Activated CD4-positive, alpha-beta T cell treated with anti-CD3 and anti-CD28 coated beads, Interleukin-2, Interleukin-4, amounts not matched to agents 100 ng/mL and 50 ng/mL, durations not matched to agents 16 hours and 8 hours (primary cell): ENCODE measurements at regions not wholly inside any gene's neighbourhood (a gene's known extent, or its start where the extent isn't known, plus 50 kb on each side); places are given as distances from the start of the nearest gene placed in this dataset.
"Not testable (repeated sequence)": the region's sequence is repeated elsewhere in the genome, so short reads cannot be mapped to it uniquely, and the experiment has no call there.

Experiments
- DNase-seq: peaks from one replicate; pipeline ENCODE4 v3.0.0-alpha.2; 2020; ENCODE audit warnings: low spot score

DNA sequence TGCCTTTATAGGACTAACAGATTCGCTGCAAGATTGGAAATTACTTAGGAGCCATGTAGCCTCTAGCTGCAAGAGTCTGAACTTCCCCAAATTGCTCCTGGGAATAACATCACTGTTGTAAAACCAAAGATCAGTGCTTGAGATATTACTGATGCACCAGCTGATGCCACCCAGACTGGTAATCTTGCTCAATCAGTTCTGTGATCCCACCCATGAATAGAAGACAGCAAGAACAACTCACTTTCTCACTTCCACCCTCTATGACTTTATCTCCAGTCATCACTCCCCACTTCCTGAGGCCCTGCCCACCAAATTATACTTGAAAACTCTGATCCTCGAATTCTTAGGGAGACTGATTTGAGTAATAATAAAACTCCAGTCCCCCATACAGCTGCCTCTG, 1011.1 kb downstream of the PLA2G4A start:
- DNase-seq = no peak

DNA sequence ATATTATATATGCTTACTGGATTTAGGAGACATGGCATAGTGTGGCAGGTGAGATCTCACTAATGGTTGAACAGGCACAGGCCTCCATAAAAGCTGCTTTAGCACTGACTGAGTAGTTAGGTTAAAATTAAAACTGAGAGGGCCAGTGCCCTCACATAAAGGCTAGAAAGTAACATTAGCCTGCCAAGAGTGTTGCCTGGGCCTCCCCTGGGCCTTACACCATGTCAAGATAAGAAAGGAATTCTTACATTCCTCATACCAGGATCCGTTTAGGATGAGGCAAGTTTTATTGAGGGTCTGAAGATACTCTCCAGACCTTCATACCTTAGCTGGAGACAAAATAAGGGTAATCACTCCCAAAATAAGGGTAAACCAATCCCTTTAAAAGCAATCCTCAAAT, 1011.8 kb downstream of the PLA2G4A start:
- DNase-seq = no peak

DNA sequence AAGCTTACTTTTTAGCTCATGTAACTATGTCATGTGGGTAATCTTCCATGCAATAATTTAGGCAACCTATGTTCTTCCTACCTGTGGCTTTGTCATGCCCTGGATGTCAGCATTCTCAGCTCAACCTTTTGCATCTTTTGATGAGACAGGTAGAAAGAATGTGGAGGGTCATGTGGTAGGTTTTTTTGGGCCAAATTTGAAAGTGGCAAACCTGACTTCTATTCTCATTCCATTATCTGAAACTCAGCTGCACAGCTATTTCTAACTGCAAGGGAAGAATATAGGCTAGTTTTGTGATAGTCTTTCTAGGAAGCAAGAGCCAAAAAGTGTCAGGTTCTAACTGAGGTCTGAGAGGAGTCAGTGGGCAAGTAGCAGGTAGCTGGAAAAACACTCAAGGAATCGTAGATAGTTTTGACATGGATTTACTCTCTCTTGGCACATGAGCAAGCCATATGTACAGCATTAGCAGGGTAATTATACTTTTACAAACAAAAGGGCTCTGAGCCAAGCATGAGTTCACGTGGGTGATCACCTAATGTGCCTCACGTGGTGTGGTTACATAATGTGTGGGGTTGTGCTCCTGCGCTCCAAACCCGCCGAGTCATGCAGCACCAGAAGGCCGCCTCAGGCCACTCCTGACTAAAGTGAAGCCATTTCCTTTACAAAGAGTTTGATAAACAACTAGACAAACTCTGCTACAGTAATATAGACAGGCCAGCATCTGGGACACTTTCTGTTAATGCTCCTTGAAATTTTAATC, 1013.8 kb downstream of the PLA2G4A start:
- no peak for DNase-seq

DNA sequence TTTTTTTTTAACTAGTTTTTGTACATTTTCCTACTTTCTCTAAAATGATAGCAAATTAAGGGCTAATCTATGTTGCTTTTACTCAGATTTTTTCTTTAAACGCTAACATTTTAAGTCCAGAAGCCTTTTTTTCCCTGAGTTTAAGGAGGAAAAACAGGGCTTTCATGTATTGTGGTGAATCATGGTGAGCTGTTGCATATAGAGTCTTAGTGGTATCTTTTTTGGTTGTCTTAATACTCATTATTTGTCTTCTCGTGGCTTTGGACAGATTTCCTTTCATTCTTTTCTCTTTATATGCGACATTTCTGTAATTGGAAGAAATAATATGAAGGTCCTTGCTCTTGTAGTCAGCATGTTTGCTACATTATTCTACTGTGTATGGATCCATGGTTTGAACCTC, 1015.6 kb downstream of the PLA2G4A start:
- DNase-seq = no peak

- no peak for DNase-seq
Measured at GRCh38 chr1:187847531-187847930, 1018.8 kb downstream of the PLA2G4A start.

- no peak for DNase-seq
Measured at GRCh38 chr1:187848321-187848720, 1019.6 kb downstream of the PLA2G4A start.

DNA sequence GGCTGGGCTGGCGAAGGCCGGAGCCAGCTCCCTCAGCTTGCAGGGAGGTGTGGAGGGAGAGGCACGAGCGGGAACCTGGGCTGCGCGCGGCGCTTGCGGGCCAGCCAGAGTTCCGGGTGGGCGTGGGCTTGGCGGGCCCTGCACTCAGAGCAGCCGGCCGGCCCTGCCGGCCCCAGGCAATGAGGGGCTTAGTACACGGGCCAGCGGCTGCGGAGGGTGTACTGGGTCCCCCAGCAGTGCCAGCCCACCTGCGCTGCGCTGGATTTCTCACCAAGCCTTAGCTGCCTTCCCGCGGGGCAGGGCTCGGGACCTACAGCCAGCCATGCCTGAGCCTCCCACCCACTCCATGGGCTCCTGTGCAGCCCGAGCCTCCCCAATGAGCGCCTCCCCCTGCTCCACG, 1021.4 kb downstream of the PLA2G4A start:
- not testable (repeated sequence) for DNase-seq

DNA sequence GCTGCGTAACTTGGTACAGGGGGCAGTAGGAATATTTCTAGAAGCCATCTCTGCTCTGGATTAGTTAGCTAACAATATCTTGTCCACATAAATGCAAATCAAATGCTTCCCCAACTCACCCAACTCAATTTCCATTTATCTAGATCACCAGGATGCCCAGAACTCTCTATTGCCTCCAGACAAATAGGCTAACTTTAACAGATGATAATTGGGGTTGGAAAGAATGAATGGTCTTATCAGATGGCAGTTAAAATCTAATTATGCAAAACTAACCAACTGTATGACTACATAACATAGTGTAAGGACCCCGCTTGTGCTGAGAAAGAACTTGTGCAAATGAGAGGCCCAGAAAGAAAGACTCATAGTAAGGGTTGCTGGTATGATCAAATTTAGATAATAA, 1024.8 kb downstream of the PLA2G4A start:
- DNase-seq = no peak

DNA sequence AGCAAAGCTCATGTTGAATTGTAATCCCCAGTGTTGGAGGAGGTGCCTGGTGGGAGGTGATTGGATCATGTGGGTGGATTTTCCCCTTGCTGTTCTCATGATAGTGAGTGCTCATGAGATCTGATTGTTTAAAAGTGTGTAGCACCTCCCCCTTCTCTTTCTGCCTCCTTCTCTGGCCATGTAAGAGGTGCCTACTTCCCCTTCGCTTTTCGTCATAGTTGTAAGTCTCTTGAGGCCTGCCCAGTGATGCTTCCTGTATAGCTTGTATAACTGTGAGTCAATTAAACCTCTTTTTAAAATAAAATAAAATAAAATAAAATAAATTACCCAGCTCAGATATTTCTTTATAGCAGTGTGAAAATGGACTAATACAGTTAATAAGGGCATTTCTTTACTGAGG, 1025.7 kb downstream of the PLA2G4A start:
- no peak for DNase-seq

- no peak for DNase-seq
Measured at GRCh38 chr1:187862506-187862905, 1033.8 kb downstream of the PLA2G4A start.

DNA sequence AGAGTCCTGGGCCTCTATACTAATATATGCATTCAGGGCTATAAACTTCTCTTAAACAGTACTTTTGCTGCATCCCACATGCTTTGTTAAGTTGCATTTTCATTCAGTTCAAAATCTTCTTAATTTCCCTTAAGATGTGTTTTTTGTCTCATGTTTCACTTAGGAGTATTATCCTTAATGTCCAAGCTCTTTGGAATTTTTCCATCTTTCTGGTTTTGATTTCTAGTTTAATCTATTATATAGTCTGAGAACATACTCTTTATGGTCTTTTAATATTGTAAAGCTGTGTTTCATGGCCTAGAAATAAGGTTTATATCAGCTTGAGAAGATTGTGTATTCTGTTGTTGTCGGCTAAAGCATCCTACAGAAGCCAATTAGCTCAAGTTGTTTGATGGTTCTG, 1041.8 kb downstream of the PLA2G4A start:
- no peak for DNase-seq

GRCh38 chr1:187871177-187871845, 1042.6 kb downstream of the PLA2G4A start:
- no peak for DNase-seq

DNA sequence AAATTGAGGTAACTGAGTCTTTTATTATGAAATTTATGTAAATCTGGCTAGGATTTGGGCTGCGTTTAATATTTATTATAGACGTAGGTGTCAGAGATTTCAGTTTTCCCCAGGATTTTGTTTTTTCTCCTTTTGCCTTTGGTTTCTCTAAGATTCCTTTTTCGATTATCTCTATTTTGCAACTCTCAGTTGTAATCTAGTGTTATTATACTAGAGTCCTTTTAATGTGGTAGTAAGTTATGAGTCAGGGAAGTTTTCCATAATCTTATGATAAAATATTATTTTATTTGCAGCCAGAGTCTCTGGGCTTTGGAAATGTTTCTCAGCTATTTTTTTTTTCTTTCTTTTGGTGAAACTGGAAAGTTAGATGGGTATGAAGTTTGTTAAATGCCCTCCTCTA, 1043.8 kb downstream of the PLA2G4A start:
- no peak for DNase-seq

GRCh38 chr1:187873126-187873525, 1044.4 kb downstream of the PLA2G4A start:
- no peak for DNase-seq

DNA sequence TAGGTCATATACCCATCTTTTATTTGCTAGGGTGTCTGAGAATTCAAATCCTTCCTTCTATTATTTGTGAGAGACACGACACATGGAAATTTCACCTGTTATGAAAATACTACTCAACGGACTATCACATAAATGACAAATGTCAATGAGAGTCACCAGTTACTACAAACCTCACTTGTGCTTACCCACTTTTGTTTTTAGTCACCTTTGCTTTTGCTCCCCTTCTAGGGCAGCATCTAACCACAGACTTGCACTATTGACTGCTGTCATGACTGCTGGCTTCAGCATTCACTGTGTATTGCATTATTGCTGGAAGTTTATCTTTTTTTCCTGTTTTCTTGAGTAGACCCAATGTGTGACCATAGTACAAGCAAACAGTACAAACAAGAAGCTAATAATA, 1048.0 kb downstream of the PLA2G4A start:
- peak; percentile 1 for DNase-seq

- DNase-seq = no peak
Measured at GRCh38 chr1:187877220-187877619, 1048.5 kb downstream of the PLA2G4A start.

GRCh38 chr1:187878883-187879282, 1050.1 kb downstream of the PLA2G4A start:
- no peak for DNase-seq

- DNase-seq = no peak
Measured at GRCh38 chr1:187883356-187883755, 1054.6 kb downstream of the PLA2G4A start.

- no peak for DNase-seq
Measured at GRCh38 chr1:187891993-187892682, 1063.4 kb downstream of the PLA2G4A start.

DNA sequence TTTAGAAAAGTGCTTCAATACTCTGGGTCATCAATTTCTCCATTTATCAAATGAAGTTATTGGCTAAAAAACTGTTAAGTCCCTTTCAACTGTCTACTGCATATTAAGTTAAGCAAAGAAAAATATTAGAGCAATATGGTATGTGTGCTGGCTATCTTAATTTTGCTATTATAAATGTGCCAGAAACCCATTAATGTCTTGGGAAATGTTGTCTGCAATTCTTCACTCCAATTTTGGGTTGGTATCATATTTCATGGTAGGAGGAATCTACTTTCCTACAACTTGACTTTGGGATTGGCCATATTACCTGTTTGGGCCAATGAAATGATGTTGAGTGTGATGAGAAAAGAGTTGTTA, 1063.9 kb downstream of the PLA2G4A start:
- no peak for DNase-seq

- DNase-seq = no peak
Measured at GRCh38 chr1:187893471-187893870, 1064.7 kb downstream of the PLA2G4A start.

- DNase-seq = no peak
Measured at GRCh38 chr1:187894349-187894748, 1065.6 kb downstream of the PLA2G4A start.

DNA sequence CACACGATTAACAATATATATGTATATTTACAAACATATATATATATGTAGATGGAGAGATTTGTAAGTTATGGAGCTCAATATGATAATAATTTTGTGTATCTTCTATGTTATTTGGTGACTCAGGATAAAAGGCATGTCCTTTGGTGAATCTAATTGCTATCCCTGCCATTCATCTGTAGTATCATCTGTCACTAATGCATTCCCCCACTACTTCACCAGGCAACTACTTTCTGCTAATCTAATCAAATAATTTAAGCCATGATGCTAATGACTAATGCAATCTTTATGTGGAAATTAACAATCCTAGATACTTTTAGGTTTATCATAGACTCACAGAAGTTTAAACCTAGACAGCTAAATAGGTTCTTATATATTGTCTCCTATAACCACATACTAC, 1074.5 kb downstream of the PLA2G4A start:
- no peak for DNase-seq
